GM12878 (cell line): ENCODE measurements at regions not wholly inside any gene's neighbourhood (a gene's known extent, or its start where the extent isn't known, plus 50 kb on each side); places are given as distances from the start of the nearest gene placed in this dataset.

ENCODE experiments used
- ATAC-seq: fragments of 200-7000 bp; cut with Tn5 transposase; 3 replicates; pipeline ENCODE4 v1.9.1; 2020; ENCODE audit warnings: mild to moderate bottlenecking, moderate library complexity
- BruUV-seq: library from RNA; stranded (reverse); fragments of 400-500 nt; replicated peaks from 2 replicates; lab custom pipeline; 2021; lab: Mats Ljungman, UMichigan
- CTCF ChIA-PET: fragments of 300-600 bp; sonication (Branson Sonifier 250); formaldehyde crosslinking; extraction: SDS; loops from one replicate; lab custom pipeline; 2021; ENCODE audit warnings: inconsistent platforms; lab: Yijun Ruan, JAX
- POLR2A ChIA-PET: fragments of 350-600 bp; formaldehyde crosslinking; extraction: SDS; loops from one replicate; lab custom pipeline; 2021; ENCODE audit warnings: inconsistent platforms; lab: Charles Lee
- RAD21 ChIA-PET: fragments of 300-600 bp; sonication (Branson Sonifier 250); formaldehyde crosslinking; loops from one replicate; lab custom pipeline; 2023; ENCODE audit warnings: antibody characterized with exemption; ENCODE audit not compliant: unreplicated experiment; lab: Charles Lee
- SMC1A ChIA-PET: fragments of 300-600 bp; sonication (Branson Sonifier 250); formaldehyde crosslinking; loops from one replicate; lab custom pipeline; 2023; ENCODE audit not compliant: unreplicated experiment, uncharacterized antibody; lab: Charles Lee
- DNase-seq: peaks from one replicate; pipeline ENCODE4 v3.0.0-alpha.2; 2011; ENCODE audit warnings: low read depth, low spot score
- FAIRE-seq: peaks from 3 replicates; lab custom pipeline; 2011; peaks lifted over from hg19 to GRCh38; lab: Jason Lieb, UNC
- H2AFZ ChIP-seq: 2 replicates; pipeline ENCODE4 v1.6.0; 2011; ENCODE audit warnings: low read depth, low read length, control low read depth; ENCODE audit not compliant: control insufficient read depth
- H3K27ac ChIP-seq: 2 replicates; pipeline ENCODE4 v1.5.1; 2011; ENCODE audit warnings: control low read depth; ENCODE audit not compliant: control insufficient read depth, insufficient read depth
- H3K27me3 ChIP-seq, 2 experiments: replicated peaks in 1 of 2; 2 replicates each; pipeline versions ENCODE4 v1.6.0 to v1.6.1; 2011; ENCODE audit warnings: low read length in 1 of 2; ENCODE audit not compliant: control insufficient read depth in 2 of 2, insufficient read depth in 2 of 2
- H3K36me3 ChIP-seq, 2 experiments: 2 replicates each; pipeline ENCODE4 v1.5.1; 2011; ENCODE audit warnings: low read length in 1 of 2; ENCODE audit not compliant: control insufficient read depth in 2 of 2, insufficient read depth in 2 of 2
- H3K4me1 ChIP-seq: 2 replicates; pipeline ENCODE4 v1.6.1; 2011; ENCODE audit warnings: mild to moderate bottlenecking, low read length, moderate library complexity, mixed read lengths; ENCODE audit not compliant: control insufficient read depth, insufficient read depth
- H3K4me2 ChIP-seq: 2 replicates; pipeline ENCODE4 v1.6.0; 2011; ENCODE audit warnings: control low read depth; ENCODE audit not compliant: control insufficient read depth, insufficient read depth
- H3K4me3 ChIP-seq: fragments of 200-600 bp; sonication (generic); 2 replicates; pipeline ENCODE4 v1.5.1; 2016
- H3K79me2 ChIP-seq: 2 replicates; pipeline ENCODE4 v1.6.0; 2011; ENCODE audit warnings: low read length; ENCODE audit not compliant: control insufficient read depth, insufficient read depth
- H3K9ac ChIP-seq: 2 replicates; pipeline ENCODE4 v1.8.0; 2011; ENCODE audit warnings: low read length, control low read depth, mixed read lengths; ENCODE audit not compliant: control insufficient read depth, insufficient read depth
- H3K9me3 ChIP-seq: replicated peaks from 3 replicates; pipeline ENCODE4 v1.5.1; 2011; ENCODE audit warnings: mild to moderate bottlenecking, low read length; ENCODE audit not compliant: control insufficient read depth, insufficient read depth
- H4K20me1 ChIP-seq: 2 replicates; pipeline ENCODE4 v1.6.0; 2011; ENCODE audit not compliant: control insufficient read depth, insufficient read depth
- CEBPZ ChIP-seq: fragments of 150-350 bp; IDR thresholded peaks from 2 replicates; pipeline ENCODE4 v1.6.1; 2016; ENCODE audit warnings: low read depth, low read length
- KDM1A ChIP-seq: fragments of 200-600 bp; sonication (generic); IDR thresholded peaks from 2 replicates; pipeline ENCODE4 v1.6.1; 2016; ENCODE audit warnings: borderline replicate concordance
- NR2F1 ChIP-seq: fragments of 450-650 bp; conservative IDR thresholded peaks from 2 replicates; pipeline ENCODE4 v1.6.1; 2017; ENCODE audit warnings: mild to moderate bottlenecking
- POU2F2 ChIP-seq: IDR thresholded peaks from 3 replicates; pipeline ENCODE4 v1.6.1; 2011; ENCODE audit warnings: low read depth, mild to moderate bottlenecking, low read length, borderline replicate concordance
- RAD21 ChIP-seq: IDR thresholded peaks from 2 replicates; pipeline ENCODE4 v1.6.1; 2011; ENCODE audit warnings: mild to moderate bottlenecking, low read depth, low read length, moderate library complexity; ENCODE audit not compliant: insufficient read depth
- RUNX3 ChIP-seq: IDR thresholded peaks from 2 replicates; pipeline ENCODE4 v1.6.1; 2012; ENCODE audit warnings: low read length, inconsistent platforms
- TCF12 ChIP-seq: IDR thresholded peaks from 2 replicates; pipeline ENCODE4 v1.6.1; 2011; ENCODE audit warnings: low read depth, mild to moderate bottlenecking, low read length
- TCF7 ChIP-seq: IDR thresholded peaks from 2 replicates; pipeline ENCODE4 v1.6.1; 2014; ENCODE audit warnings: antibody characterized with exemption, borderline replicate concordance
- YY1 ChIP-seq: IDR thresholded peaks from 2 replicates; pipeline ENCODE4 v1.6.1; 2011; ENCODE audit warnings: low read depth, mild to moderate bottlenecking, low read length
- WGBS: methylation state at CpG from one replicate; pipeline ENCODE4 v1.1.6; 2016; ENCODE audit warnings: low lambda C conversion rate; ENCODE audit not compliant: insufficient replicate concordance, insufficient coverage; ENCODE audit errors: missing lambda C conversion rate; 5-methylcytosine and 5-hydroxymethylcytosine counted together
- in situ Hi-C: fragments of 300-500 bp; cut with MboI; formaldehyde crosslinking; loops from 9 replicates; pipeline ENCODE4 v1.14.3; 2018; ENCODE audit warnings: mixed read lengths
- intact Hi-C: fragments of 100-400 bp; cut with micrococcal nuclease; formaldehyde crosslinking; loops from one replicate; pipeline ENCODE4 v1.14.2; 2022; ENCODE audit not compliant: unreplicated experiment

- H3K9ac ChIP-seq = no peak overlapping the region
- no peak overlapping the region for H3K4me2 ChIP-seq
- H3K36me3 ChIP-seq = no peaks in the 10 kb centered on the region
- DNase-seq (no peak), ATAC-seq (no peak), FAIRE-seq (no peak)
- ChIA-PET SMC1A (interaction anchor here (0.6 to 1.3 kb wide), 3 partner anchors 9 to 82 kb away, joined by 3 read pairs; no protein-coding TSS in a partner anchor), RAD21 (interaction anchor here (1.6 kb wide), 1 partner anchor 9 kb away, joined by 4 read pairs; no protein-coding TSS in a partner anchor), CTCF (interaction anchor here (0.7 to 3.1 kb wide), 8 partner anchors 8 to 1268 kb away, joined by 3 to 16 read pairs (median 4); no protein-coding TSS in a partner anchor), POLR2A (no interaction called here)
- TF ChIP-seq YY1 (no peak), KDM1A (no peak)
- 6% methylated on average over 2 of the region's 2 CpGs for WGBS
- no peak overlapping the region for H2AFZ ChIP-seq
- H3K27ac ChIP-seq = no peak overlapping the region
- intact Hi-C loops (no loop called here), in situ Hi-C loops (no loop called here)
- no peaks in the 10 kb centered on the region for H3K4me1 ChIP-seq
- no peaks in the 10 kb centered on the region for H3K79me2 ChIP-seq
- no peak overlapping the region for H3K4me3 ChIP-seq
- no peaks in the 10 kb centered on the region for H4K20me1 ChIP-seq
- H3K9me3 ChIP-seq = no peaks in the 10 kb centered on the region; the same call in 2 of the 3 replicates
- BruUV-seq = no TSS peak
- peaks cover 0 to 5% of the 10 kb centered on the region in 2 experiments; a peak in 1 of 4 replicates for H3K27me3 ChIP-seq
Observed at GRCh38 chr9:107149756-107150155, 133.3 kb upstream of the RAD23B start.

- 0% methylated on average over 3 of the region's 3 CpGs for WGBS
- Histone ChIP-seq H4K20me1 (no peaks in the 10 kb centered on the region), H3K27me3 (0 out of 4 replicates have a peak, but pooled peaks cover 0 to 5% of the 10 kb centered on the region in 2 experiments), H3K79me2 (no peaks in the 10 kb centered on the region), H3K4me2 (no peak overlapping the region), H3K36me3 (no peaks in the 10 kb centered on the region), H3K27ac (no peak overlapping the region), H3K9me3 (no peaks in the 10 kb centered on the region; the same call in 2 of the 3 replicates), H3K9ac (no peak overlapping the region), H3K4me1 (no peaks in the 10 kb centered on the region), H3K4me3 (no peak overlapping the region), H2AFZ (no peak overlapping the region)
- no peak for DNase-seq
- no peak for FAIRE-seq
- in situ Hi-C loops (no loop called here), intact Hi-C loops (no loop called here)
- ATAC-seq = no peak
- BruUV-seq = no TSS peak
- ChIA-PET RAD21 (no interaction called here), POLR2A (interaction anchor here (0.6 kb wide), 1 partner anchor 323 kb away, joined by 4 read pairs; no protein-coding TSS in a partner anchor), CTCF (interaction anchor here (0.7 to 1.6 kb wide), 4 partner anchors 17 to 962 kb away, joined by 3 read pairs; no protein-coding TSS in a partner anchor), SMC1A (interaction anchor here (1.4 to 1.6 kb wide), 2 partner anchors 13 to 18 kb away, joined by 3 to 4 read pairs; no protein-coding TSS in a partner anchor)
- TF ChIP-seq CEBPZ (no peak), RUNX3 (no peak), TCF12 (no peak), TCF7 (no peak), NR2F1 (no peak), POU2F2 (no peak), RAD21 (no peak)
Observed at GRCh38 chr9:107153336-107153735, 129.7 kb upstream of the RAD23B start.
